ENCODE measurements at regions not wholly inside any gene's neighbourhood (a gene's known extent, or its start where the extent isn't known, plus 50 kb on each side); places are given as distances from the start of the nearest gene placed in this dataset.

GRCh38 chr6:40180271-40180670 lies 246.0 kb upstream of the MOCS1 start:
- TF ChIP-seq ZNF274 (IDR thresholded peaks at IDR 0.05; ENCODE audit: low read depth, low read length): no peak
- no peak overlapping the region for H3K4me3 ChIP-seq (ENCODE audit: low read length)

GRCh38 chr6:40179496-40179895 lies 245.2 kb upstream of the MOCS1 start:
- H3K4me3 ChIP-seq (ENCODE audit: low read length): no peak overlapping the region
- TF ChIP-seq ZNF274 (IDR thresholded peaks at IDR 0.05; ENCODE audit: low read depth, low read length): no peak

- no peak for TF ChIP-seq ZNF274 (IDR thresholded peaks at IDR 0.05; ENCODE audit: low read depth, low read length)
- no peak overlapping the region for H3K4me3 ChIP-seq (ENCODE audit: low read length)
These were observed 243.3 kb upstream of the MOCS1 start for GRCh38 chr6:40177598-40177997.

DNA sequence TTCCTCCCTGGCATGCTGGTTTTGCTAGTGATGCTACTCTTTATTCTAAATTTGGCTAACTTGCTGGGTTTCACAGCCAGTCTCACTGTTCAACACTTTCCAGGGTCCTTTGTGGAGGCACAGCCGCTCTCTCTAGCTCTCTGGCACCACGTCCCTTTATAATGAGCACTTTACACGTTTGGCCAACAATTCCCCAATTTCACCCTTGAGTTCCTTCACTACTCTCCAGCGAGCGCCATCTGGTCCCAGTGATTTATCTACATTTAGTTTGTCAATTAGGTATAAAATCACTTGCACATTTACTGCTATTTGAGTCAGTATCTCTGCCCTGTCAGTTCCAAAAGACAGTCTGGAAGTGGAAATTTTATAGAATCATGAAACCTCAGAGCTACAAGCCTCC lies 241.9 kb upstream of the MOCS1 start:
- no peak for TF ChIP-seq ZNF274 (IDR thresholded peaks at IDR 0.05; ENCODE audit: low read depth, low read length)
- no peak overlapping the region for H3K4me3 ChIP-seq (ENCODE audit: low read length)

DNA sequence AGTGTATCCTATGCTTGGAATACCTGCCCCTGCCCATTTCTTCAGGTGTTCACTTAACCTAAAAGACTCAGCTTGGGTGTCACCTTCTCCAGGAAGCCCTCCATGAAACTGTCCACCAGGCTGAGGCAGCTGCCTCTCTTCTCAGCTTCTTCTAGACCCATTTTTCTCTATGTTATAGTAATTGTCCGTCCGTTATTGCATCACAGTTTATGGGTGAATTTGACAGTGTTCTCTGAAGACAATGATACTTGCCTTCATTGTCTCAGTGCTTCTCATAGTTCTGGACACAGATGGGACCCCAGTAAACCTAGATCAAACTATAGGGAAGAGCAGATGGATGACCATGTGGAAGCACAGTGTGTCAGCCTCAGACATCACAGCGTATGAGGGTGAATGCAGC lies 238.0 kb upstream of the MOCS1 start:
- TF ChIP-seq ZNF274 (IDR thresholded peaks at IDR 0.05; ENCODE audit: low read depth, low read length): no peak
- no peak overlapping the region for H3K4me3 ChIP-seq (ENCODE audit: low read length)

GRCh38 chr6:40171343-40171742 lies 237.1 kb upstream of the MOCS1 start:
- no peak overlapping the region for H3K4me3 ChIP-seq (ENCODE audit: low read length)
- no peak for TF ChIP-seq ZNF274 (IDR thresholded peaks at IDR 0.05; ENCODE audit: low read depth, low read length)

DNA sequence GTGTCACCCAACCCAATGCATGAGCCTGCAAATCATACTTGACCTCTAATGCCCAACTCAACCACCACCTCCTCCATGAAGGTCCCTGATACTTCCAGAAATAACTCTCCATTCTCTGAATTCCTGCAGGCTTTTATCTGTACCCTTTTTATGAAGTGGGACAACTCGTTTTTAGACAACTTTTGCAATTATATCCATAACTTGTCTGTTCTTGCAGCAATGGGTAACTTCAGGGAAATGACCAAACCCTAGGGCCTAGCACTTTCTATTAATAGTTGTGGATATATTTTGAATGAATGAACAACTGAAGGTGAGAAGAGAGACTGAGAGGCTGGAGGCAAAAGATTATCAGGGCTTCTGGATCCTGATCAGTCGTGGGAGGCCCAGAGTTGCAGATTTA lies 236.6 kb upstream of the MOCS1 start:
- H3K4me3 ChIP-seq (ENCODE audit: low read length): no peak overlapping the region
- no peak for TF ChIP-seq ZNF274 (IDR thresholded peaks at IDR 0.05; ENCODE audit: low read depth, low read length)

DNA sequence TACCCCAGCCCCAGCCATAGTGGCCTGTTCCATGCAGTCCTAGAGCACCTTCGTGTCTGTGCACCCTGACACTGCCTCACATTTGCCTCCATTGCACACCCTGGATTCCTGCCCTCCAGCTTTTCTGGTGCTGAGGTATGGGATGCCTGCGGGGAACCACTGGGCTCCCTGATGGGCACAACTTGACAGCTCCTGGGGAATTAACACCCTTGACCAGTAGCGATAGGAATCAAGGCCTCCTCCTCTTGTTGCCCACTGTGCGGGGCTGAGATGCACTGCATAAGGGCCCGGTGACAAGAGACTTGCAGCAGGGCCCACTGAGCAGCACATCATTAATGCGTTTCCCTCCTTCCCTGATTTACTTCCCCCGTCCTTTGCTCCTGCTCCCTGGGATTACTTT lies 235.6 kb upstream of the MOCS1 start:
- H3K4me3 ChIP-seq (ENCODE audit: low read length): no peak overlapping the region
- TF ChIP-seq ZNF274 (IDR thresholded peaks at IDR 0.05; ENCODE audit: low read depth, low read length): no peak

DNA sequence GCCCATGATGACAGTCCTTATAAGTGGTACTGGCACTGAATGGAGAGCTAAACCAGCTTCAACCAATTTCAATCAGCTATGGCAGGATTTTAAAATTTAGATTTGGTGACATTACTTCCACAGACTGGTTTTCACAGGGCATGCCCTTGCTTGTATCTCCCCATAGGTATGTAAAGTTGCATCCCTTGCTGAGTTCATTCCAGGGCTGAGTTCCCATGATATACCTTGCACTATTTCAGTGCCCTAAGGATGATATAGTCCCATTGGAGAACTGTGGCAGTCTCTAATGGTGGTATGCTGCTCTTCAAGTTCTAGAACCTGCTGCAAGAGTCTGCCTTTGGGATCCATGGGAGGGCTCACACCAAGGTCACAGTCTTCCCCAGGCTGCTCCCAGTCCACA lies 232.7 kb upstream of the MOCS1 start:
- no peak overlapping the region for H3K4me3 ChIP-seq (ENCODE audit: low read length)
- TF ChIP-seq ZNF274 (IDR thresholded peaks at IDR 0.05; ENCODE audit: low read depth, low read length): no peak

- no peak overlapping the region for H3K4me3 ChIP-seq (ENCODE audit: low read length)
- TF ChIP-seq ZNF274 (IDR thresholded peaks at IDR 0.05; ENCODE audit: low read depth, low read length): no peak
These were observed 230.9 kb upstream of the MOCS1 start for GRCh38 chr6:40165036-40165709.

DNA sequence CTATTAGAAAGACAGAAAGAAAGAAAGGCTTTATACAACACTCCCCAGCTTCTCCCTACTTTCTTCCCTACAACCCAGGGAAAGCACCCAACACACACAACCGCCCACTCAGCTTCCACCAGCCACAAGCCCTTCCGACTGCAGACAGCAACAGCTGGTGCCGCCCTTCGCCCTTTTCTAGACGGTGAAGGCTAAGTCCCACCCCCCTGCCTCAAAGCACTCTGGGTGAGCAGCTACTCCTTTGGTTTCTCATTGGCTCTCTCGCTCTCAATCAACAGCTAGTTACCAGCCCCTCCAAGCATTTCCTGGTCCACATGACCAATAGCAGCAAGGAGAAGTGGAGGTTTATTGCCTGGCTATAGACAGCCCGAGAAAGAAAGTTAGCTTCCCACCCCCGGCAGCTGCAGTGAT lies 230.1 kb upstream of the MOCS1 start:
- no peak overlapping the region for H3K4me3 ChIP-seq (ENCODE audit: low read length)

GRCh38 chr6:40163924-40164323 lies 229.7 kb upstream of the MOCS1 start:
- no peak overlapping the region for H3K4me3 ChIP-seq (ENCODE audit: low read length)
- TF ChIP-seq ZNF274 (IDR thresholded peaks at IDR 0.05; ENCODE audit: low read depth, low read length): no peak

More for the DNA sequence above, 230.1 kb upstream of the MOCS1 start:
- no peak for TF ChIP-seq ZNF274 (IDR thresholded peaks at IDR 0.05; ENCODE audit: low read depth, low read length)

DNA sequence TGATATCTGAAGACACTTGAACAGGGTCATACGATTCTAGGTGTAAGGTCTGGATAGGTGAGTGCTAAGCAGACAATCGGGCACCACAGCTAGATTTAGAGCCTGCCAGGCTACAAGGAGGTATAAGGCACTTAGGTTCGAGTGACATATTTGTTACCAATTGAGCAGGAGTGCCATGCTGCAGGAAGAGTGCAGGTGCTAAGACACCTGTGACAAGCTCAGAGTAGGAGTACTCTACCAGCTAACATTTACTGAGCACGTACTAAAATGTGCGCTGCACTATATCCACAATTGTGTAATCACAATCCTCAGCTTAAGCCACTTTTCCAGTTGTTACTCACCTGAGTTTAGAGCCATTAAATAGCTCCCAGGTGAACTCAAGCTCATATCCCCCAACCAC lies 227.8 kb upstream of the MOCS1 start:
- TF ChIP-seq ZNF274 (IDR thresholded peaks at IDR 0.05; ENCODE audit: low read depth, low read length): no peak
- H3K4me3 ChIP-seq (ENCODE audit: low read length): no peak overlapping the region

GRCh38 chr6:40160826-40161225 lies 226.6 kb upstream of the MOCS1 start:
- no peak for TF ChIP-seq ZNF274 (IDR thresholded peaks at IDR 0.05; ENCODE audit: low read depth, low read length)
- H3K4me3 ChIP-seq (ENCODE audit: low read length): no peak overlapping the region

DNA sequence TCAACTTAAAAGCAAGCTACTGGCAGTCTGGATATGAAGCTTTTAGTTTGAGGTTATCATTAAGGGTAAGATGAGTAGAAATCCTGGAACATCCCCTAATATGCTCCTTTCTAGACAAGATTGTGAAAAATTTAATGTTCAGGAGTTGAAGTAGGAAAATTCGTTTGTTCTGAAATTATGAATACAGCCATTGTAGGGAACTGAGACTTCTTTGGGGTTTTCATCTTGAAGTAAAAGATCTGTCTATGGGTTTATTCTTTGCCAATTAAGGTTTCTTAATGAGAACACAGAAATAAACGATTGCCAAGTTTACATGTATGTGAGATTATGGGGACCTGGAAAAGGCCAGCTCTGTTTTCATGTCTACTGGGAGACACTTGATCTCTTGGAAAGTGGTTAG lies 225.6 kb upstream of the MOCS1 start:
- H3K4me3 ChIP-seq (ENCODE audit: low read length): no peak overlapping the region
- no peak for TF ChIP-seq ZNF274 (IDR thresholded peaks at IDR 0.05; ENCODE audit: low read depth, low read length)
